HG02973 (cell line): ENCODE measurements at regions not wholly inside any gene's neighbourhood (a gene's known extent, or its start where the extent isn't known, plus 50 kb on each side); places are given as distances from the start of the nearest gene placed in this dataset.

ENCODE experiments used
- ATAC-seq: cut with Tn5 transposase; IDR thresholded peaks from one replicate; pipeline ENCODE4 v1.9.1; 2021; ENCODE audit warnings: moderate library complexity; ENCODE audit not compliant: unreplicated experiment

- no peak for ATAC-seq
These were observed 182.8 kb downstream of the PIK3C3 start for GRCh38 chr18:42137693-42138375.

DNA sequence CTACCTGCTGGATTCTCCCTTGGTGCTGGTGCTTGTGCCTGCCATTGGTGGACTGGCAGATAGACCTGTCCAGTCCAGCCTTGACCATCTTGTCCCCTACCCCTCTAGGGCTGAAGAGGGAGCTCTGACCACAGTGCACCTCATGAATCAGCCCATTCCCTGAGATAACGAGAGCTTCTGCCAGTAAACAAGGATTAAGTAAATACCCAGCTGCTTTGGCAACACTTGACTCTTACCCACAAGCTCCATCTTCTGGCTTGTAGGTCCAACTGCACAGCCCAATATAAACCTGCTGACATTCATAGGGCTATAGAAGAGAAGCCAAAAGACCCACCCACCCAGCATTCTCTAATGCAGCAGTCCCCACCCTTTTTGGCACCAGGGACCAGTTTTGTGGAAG, 186.4 kb downstream of the PIK3C3 start:
- ATAC-seq, result no peak

GRCh38 chr18:42155024-42155423, 200.0 kb downstream of the PIK3C3 start:
- ATAC-seq, result no peak

DNA sequence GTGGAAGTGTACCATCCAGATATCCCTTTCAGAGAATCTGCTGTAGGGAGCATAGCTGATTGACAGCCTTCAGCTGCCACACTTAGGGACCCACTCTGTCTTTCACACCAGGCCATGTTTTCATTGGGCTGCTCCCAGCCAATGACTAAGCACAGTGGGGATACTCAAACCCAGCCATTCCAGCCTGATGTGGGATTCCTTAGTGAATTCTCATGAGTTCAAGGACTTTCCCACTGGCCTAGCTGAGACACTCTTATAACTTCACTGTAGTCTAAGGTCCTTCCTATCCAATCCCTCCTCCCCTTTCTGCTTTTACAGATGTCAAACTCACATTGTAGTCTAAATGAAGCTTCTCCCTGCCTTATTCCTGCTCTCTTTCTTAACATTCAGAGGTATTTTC, 201.2 kb downstream of the PIK3C3 start:
- no peak for ATAC-seq

DNA sequence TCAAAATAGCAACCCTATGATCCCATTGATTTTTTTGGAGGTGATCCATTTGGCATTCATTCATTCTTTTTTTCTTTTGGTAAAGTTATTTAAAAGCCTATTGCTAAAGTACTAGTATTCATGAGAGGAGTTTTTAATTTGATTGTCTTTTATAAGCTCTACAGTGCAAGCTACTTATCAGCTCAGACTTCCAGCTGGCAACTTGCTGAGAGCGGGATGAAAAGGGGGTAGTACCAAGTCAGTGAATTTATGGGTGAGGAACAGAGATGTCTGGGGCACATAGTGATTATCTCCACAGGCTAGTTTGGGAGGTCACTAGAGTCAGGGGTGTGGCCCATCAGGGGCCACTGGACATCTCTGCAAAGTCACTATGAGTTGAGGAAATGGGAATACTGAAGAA, 202.4 kb downstream of the PIK3C3 start:
- no peak for ATAC-seq

GRCh38 chr18:42157878-42158277, 202.8 kb downstream of the PIK3C3 start:
- no peak for ATAC-seq

DNA sequence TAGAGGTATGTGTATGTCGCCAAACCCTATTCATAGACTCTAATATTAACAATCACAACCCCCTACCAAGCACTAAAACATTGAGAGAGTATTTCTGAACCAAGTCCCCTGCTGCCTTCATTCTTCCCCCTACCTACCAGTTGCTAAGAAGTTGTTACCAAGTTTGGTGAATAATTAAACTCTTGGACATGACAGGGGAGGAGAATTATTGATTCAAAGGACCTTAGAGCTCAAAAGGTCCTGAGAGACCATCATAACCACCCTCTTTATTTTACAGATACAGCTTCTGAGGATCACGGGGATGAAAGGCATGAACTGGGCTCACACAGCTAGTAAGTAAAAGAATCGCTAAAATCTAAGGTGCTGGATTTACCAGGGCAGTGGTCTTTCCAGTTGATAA, 204.1 kb downstream of the PIK3C3 start:
- ATAC-seq, result no peak

GRCh38 chr18:42163321-42163720, 208.3 kb downstream of the PIK3C3 start:
- ATAC-seq, result no peak

DNA sequence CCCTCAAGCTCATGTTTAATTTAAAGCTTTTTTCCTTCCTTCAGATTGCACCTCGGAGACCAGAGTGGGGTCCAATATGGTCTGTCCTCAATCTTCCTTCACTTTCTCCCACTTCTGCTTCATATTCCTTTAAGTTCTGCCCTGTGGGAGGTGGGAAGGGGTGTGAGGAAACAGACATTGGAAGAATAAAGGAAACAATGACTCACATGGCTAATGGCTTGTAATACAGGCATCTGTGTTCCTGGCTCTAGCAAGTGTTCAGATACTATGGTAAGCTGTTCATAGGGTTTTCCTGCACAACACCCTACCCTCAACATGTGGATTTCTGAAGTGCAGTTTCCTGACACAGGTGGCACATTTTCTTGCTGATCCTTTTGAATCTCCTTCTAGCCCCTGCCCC, 209.5 kb downstream of the PIK3C3 start:
- no peak for ATAC-seq

- ATAC-seq, result no peak
These were observed 211.0 kb downstream of the PIK3C3 start for GRCh38 chr18:42165922-42166513.

DNA sequence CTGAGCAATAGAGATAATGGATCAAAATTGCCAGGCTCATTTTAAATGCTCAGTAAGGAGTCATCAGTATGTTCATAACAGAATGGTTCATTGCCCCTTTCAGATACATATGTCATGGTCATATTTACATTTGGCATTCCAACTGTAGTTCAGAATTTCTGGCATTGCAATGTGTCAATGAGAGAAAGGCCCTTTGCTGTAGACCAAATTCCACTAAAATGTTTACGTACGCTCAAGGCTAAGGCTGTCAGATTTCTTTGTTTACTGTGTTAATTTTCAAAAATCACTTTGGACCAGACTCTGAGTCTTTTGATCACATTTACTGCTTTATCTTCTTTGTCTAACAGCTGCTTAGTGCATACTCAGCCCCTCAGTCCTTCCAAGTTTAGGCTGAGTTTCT, 213.5 kb downstream of the PIK3C3 start:
- no peak for ATAC-seq

DNA sequence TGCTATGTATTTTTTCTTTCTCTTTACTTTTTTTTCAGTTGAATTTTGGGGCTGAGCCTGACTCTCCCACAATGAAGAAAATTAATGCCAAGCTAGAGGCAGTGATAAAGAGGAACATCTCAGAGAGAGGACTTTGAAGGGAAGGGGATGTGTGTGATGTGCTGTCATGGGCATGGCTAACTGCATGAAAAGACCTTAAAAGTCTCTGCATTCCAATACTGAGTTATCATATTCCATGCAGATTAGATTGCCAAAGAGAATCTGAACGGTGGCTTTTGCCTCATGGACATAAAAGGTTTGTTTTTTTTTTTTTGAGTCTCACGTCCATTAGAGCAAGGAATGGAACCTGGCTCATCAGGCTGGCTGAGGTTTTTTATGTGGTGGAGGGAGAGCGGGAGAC, 213.9 kb downstream of the PIK3C3 start:
- no peak for ATAC-seq

DNA sequence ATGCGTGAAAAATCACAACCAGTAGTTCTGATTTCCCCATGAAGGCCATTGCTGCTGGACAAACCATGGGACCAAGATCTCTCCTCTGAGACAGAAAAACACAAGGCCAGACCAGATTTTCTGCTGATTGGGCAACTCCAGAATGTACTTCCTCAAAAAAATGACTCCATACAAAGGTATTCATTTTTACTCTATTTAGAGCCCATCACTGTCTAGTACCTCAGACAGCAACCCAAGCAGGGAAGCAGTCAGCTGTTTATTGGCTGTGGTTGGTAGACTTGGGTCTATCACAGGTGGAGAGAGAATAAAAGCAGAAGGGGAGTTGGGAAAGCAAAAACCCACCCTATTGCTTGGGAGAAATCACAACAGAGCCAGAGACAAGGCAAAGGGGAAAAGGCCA, 219.9 kb downstream of the PIK3C3 start:
- no peak for ATAC-seq

GRCh38 chr18:42176599-42176998, 221.6 kb downstream of the PIK3C3 start:
- no peak for ATAC-seq

GRCh38 chr18:42177390-42177789, 222.4 kb downstream of the PIK3C3 start:
- ATAC-seq, result no peak

DNA sequence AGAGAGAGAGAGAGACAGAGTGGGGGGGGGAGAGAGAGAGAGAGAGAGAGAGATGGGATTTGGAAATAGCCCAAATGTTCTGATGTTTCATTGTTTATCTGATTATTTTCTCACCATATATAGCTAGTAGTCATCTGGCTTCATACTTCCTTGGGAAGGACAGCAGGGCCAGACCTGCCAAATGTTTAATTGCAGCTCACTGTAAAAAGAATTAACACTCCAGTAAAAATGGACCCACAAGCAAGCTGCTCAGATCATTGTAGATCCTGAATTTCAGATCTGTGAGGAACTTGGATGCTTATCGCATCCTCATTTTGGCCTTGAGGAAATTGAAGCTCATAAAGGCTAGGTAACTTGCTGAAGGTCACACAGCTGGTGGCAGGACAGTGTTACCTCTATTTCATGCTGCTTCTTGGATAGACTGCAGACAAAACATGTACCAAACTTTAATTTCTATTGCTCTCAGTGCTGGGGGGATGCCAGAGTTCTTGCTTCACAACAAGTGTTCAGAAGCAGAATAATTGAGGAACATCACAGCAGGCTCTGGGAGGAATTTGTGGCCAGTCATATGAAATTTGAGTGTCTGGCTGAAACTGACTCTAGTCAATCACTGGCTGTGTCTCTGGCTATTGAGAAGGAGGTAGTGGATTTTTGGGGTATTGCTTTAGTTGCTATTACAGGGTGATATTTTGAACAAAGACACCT, 223.5 kb downstream of the PIK3C3 start:
- ATAC-seq, result no peak

- ATAC-seq, result no peak
These were observed 224.6 kb downstream of the PIK3C3 start for GRCh38 chr18:42179542-42180121.

DNA sequence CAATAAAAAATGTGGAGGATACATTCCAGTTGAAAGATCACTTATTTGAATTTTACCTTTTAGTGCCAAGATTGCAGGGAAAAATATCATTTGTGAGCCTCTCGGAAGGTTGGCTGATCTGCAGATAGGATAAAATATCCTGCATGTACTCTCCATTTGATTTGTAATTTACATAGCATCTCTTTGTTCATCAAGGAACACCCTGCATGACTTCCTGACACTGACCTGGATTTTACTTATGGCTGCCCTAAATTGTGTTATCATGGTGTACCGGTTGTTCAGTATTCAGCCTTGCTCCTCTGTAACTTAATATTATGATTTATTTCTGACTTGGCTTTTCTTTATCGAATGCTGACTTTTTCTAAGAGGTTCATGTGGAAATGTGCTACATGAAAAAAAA, 226.4 kb downstream of the PIK3C3 start:
- ATAC-seq, result no peak

DNA sequence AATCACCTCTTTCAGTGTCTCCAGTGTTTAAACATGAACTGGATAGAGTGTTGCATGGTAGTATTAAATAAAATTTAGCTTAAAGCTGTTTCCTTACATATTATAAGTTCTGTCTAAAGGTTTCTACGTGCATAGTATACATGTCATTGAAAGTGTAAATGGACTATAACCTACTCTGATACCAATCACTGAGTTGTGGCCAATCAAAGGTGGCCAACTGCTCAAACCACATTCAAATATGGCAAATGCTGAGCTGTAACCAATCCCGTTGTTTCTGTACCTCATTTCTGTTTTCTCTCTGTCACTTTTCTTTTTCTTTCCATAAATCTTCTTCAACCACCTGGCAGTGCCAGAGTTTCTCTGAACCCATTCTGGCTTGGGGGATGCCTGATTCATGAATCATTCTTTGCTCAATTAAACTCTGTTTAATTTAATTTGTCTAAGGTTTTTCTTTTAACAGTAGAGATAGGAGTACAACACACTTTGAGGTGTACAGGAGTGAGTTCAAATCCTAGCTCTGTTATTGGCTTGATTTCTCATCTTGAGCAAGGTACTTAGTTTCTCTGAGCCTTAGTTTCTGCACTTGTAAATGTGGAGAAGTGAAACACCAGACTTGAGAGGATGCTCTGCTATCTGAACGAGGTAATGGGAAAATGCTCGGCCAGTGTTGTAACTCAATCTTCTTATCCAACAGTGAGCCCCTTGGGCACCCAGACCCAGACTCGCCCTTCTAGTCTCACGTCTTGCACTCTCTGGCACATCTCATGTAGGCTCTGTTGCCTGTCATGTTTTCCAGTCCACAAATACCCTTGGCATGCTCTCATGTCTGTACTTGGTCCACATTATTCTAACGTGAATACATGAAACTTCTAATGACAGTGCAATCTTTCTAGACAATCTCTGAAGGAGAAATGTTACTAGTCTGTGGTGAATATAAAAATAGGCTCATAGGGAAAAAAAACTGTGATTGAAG, 228.0 kb downstream of the PIK3C3 start:
- no peak for ATAC-seq

- no peak for ATAC-seq
These were observed 228.7 kb downstream of the PIK3C3 start for GRCh38 chr18:42183746-42184145.
